ENCODE measurements at regions not wholly inside any gene's neighbourhood (a gene's known extent, or its start where the extent isn't known, plus 50 kb on each side); places are given as distances from the start of the nearest gene placed in this dataset.

GRCh38 chr12:123065676-123066383 lies 85.1 kb downstream of the PITPNM2 start:
- Mint-ChIP-seq H3K4me1 (no peaks in the 10 kb centered on the region), H3K36me3 (ENCODE audit: insufficient read depth in 1 of 3, low read depth in 3 of 3) (no peaks in the 10 kb centered on the region), H3K9me3 (no peaks in the 10 kb centered on the region), H3K27ac (peak overlapping the region in 1 of 3 experiments; percentile 11; a peak in 1 of 7 replicates), H3K27me3 (ENCODE audit: low read depth) (peaks cover 1% of the 10 kb centered on the region; the same call in 1 of the 2 replicates), H3K4me3 (no peak overlapping the region)
- H3T11ph ChIP-seq (ENCODE audit: low read length): no peak overlapping the region
- no peak overlapping the region for H2BK12ac ChIP-seq (ENCODE audit: insufficient read length, low read depth, low read length)
- H3K56ac ChIP-seq (ENCODE audit: insufficient read length, low read depth, low read length): no peak overlapping the region
- H3K9me3 ChIP-seq (ENCODE audit: control insufficient read depth, low read depth, low read length): no peaks in the 10 kb centered on the region
- H3K9ac ChIP-seq (ENCODE audit: extremely low read depth, insufficient read length, low read length): no peak overlapping the region
- H2BK15ac ChIP-seq (ENCODE audit: low read depth, low read length): no peak overlapping the region
- H2AK5ac ChIP-seq (ENCODE audit: insufficient read length, low read length): no peak overlapping the region
- no peak overlapping the region for H2BK120ac ChIP-seq (ENCODE audit: low read depth, low read length, poor library complexity, severe bottlenecking)
- no peak overlapping the region for H3K4ac ChIP-seq (ENCODE audit: low read depth, low read length)
- no peaks in the 10 kb centered on the region for H3K79me2 ChIP-seq (ENCODE audit: insufficient read depth, low read length)
- no peak overlapping the region for H3K27ac ChIP-seq (ENCODE audit: insufficient read length, low read depth, low read length)
- no peak overlapping the region for H2AFZ ChIP-seq (ENCODE audit: low read length)
- H3K79me1 ChIP-seq (ENCODE audit: insufficient read depth, low read depth, low read length, poor library complexity, severe bottlenecking): no peaks in the 10 kb centered on the region
- no peaks in the 10 kb centered on the region for H4K20me1 ChIP-seq (ENCODE audit: control insufficient read depth, insufficient read depth, insufficient read length)
- no peak overlapping the region for H3K4me2 ChIP-seq (ENCODE audit: insufficient read depth, insufficient read length, low read length)
- H2BK5ac ChIP-seq (ENCODE audit: insufficient read length, low read length): no peak overlapping the region
- no peak overlapping the region for H4K5ac ChIP-seq (ENCODE audit: insufficient read length, low read depth, low read length)
- TF ChIP-seq CTCF (conservative IDR thresholded peaks at IDR 0.05): no peak
- no peak overlapping the region for H4K8ac ChIP-seq (replicated peaks; ENCODE audit: insufficient read length, low read depth, low read length)
- H4K91ac ChIP-seq (ENCODE audit: insufficient read length, low read depth, low read length): no peak overlapping the region
- H3K23ac ChIP-seq (ENCODE audit: insufficient read length, low read depth, low read length): no peak overlapping the region
- no peak overlapping the region; the same call in 1 of the 2 replicates for H3K14ac ChIP-seq (ENCODE audit: insufficient read depth, low read length)
- H3K18ac ChIP-seq (ENCODE audit: insufficient read length, low read depth, low read length): no peak overlapping the region
- DNase-seq: no peak
- no peaks in the 10 kb centered on the region for H3K23me2 ChIP-seq (ENCODE audit: insufficient read length, low read depth, low read length, poor library complexity, severe bottlenecking)
- no peaks in the 10 kb centered on the region for H3K27me3 ChIP-seq (ENCODE audit: insufficient read depth, low read length)
- no peak overlapping the region for H2BK20ac ChIP-seq (ENCODE audit: low read depth, low read length, poor library complexity, severe bottlenecking)
- no peaks in the 10 kb centered on the region for H3K4me1 ChIP-seq (ENCODE audit: insufficient read depth, low read length)
- no CpG with 5 or more reads among the region's 9 CpGs for WGBS (ENCODE audit: extremely low coverage, insufficient read length, low lambda C conversion rate)
